Middle frontal gyrus (tissue), 1 donor: ENCODE measurements at regions not wholly inside any gene's neighbourhood (a gene's known extent, or its start where the extent isn't known, plus 50 kb on each side); places are given as distances from the start of the nearest gene placed in this dataset.
"Not testable (repeated sequence)": the region's sequence is repeated elsewhere in the genome, so short reads cannot be mapped to it uniquely, and the experiment has no call there.

ENCODE experiments used
- DNase-seq: peaks from one replicate; pipeline ENCODE4 v3.0.0-alpha.2; 2015; ENCODE audit warnings: low spot score; ENCODE audit errors: extremely low spot score

DNA sequence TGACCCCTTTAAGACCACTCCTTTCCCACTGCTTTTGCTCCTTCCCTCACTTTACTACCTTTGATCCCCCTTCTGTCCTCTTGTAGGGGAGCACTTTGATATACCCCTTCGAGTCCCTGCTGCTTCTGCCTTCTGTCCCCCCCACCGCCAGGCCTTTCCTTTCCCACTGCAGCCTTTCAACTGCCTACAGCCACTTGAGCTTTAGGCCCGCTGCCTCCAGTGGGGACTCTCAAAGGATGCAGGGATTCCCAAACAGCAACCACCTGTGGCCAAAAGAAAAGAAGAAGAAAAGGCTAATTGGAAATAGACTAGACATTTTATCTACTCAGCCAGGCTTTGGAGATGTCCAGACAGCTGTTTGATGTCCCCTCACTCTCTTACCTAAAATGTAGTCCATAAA is 77.0 kb upstream of the DTNBP1 start:
- DNase-seq: no peak

DNA sequence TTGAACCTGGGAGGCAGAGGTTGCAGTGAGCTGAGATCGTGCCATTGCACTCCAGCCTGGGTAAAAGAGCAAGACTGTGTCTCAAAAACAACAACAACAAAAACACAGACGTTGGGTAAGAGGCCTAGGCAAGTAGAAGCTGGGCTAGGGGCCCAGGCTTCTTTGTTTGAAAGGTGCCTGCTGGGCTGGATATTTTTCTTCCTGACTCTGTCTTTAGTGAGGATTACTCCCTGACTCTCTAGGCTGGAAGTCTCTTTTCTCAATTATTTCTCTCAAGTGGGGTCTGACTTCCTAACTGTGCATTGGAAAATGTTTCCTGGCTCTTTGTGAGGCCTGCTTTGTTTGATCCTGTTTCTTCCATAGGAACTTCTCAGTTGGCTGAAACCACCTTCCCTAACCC is 76.5 kb upstream of the DTNBP1 start:
- no peak for DNase-seq

DNA sequence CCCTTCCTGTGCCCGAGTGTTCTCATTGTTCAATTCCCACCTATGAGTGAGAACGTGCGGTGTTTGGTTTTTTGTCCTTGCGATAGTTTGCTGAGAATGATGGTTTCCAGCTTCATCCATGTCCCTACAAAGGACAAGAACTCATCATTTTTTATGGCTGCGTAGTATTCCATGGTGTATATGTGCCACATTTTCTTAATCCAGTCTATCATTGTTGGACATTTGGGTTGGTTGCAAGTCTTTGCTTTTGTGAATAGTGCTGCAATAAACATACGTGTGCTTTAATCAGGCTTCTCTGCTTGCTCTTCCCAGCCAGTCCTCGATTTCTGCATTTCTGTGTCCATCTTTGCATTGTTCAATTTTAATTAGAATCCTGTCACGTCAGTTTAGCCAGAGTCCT is 75.4 kb upstream of the DTNBP1 start:
- not testable (repeated sequence) for DNase-seq

DNA sequence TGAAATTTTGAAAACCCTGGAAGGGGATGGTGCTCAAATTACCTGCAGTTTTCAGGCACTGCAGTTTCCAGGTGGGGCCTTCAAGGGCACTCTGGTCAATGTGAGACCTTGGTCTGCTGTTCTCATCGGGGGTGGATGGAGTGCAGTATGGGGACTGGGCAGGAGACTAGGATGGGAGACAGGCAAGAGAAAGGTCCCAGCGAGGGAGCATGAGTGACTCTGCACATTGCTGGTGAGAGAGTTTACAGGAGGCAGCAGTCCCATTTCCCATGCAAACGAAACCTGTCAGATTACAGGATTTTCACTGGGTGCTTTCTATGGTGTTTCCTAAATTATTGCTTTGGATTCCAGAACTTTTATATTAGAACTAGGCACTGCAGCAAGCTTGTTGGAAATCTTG is 73.5 kb upstream of the DTNBP1 start:
- no peak for DNase-seq

DNA sequence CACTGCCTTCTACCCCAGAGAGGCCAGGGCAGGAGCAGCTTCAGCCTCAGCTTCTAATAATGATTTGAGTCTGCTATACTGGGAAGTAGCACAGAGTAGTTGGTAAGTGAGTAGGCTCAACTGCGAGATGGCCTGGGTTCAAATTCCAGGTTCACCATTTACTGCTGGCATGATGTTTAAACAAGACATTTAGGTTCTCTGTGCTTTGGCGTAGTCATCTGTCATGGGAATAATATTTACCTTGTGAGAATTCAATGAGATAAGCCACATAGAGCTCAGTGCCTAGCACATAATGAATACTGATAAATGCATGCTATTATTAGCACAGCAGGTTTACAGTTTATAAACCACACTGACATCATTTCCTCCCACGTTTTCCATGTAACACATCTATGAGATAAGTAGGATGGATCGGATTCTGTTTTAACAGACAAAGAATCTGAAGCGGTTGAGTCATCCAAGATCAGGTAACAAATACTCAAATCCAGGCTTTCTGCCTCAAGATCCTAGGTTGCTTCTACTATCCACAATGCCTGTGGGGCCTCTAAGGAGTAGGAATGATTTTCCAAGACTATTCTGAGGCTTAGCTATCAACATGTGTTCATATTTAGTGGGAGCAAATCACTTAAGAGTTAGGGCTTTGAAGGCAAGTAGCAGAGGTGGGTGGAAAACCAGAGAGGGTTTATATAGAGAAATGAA is 72.9 kb upstream of the DTNBP1 start:
- no peak for DNase-seq

DNA sequence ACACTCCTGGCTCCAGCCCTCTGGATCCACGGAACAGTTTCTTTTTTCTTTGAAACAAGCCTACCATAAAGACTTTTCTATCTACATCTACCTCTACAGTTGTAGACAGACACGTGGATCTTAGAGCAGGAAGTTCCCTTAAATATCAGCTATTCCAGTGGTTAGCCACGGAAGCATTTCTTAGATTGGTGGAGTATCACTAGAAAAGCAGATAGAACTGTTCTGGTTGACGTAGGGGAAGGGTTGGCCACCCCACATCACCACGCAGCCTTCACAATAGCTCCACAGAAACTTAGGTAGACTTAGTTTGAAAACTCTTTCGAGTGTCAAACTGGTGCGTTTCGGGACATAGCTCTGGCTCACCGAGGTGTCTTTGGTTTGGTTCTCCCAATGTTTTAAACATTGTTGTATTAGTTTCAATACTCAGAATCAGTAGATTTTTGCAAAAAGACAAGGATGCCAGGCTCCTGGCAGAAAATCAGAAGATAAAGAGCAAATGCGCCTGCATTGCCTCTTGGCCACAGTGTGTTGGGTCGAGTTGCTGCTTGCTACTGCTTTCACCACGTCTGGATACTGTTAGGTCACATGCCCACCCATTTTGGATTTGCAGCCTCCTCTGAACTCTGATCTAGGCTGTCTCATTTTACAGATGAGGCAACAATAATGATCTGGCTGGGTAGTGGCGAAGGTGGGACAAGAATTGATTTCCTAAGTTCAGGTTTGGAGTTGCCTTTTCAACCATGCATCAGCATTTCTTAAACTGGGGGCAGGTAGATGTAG is 71.5 kb upstream of the DTNBP1 start:
- DNase-seq: no peak

DNA sequence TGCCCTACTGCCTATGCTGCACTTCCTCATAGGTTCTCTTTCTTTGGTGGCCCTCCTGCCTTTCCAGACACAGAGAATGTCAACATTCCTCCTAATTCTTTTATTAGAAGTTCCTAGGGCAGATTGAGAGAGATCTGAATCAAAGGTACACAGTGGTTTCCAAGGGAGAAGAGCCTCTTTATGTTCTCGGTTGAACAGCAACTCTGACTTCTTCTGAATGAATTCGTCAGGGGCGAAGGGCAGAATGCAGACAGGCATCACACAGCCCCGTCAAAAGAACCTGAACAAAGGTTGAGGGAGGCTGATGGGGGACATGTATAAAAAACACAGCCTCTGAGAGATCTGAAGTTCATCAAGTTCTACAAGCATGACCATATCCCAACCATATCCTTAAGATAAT is 68.1 kb upstream of the DTNBP1 start:
- no peak for DNase-seq

DNA sequence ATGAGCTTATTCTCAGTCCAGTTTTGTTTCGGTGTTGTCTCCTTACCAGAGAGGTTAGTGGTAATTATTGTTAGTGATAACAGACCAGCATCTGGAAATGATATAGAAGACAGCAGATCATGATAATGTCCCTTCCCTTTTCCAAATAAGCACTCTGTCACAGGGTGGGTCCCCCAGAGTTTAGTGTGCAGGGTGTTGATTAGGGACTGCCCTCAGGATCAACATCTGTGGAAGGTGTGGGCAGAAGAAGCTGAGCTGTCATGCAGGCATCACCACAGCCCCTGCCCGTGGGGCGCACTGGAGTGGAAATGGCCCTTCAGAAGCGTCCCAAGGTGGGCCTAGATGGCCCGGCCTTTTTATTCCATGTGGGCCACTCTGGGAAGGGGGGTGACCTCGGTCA is 67.6 kb upstream of the DTNBP1 start:
- no peak for DNase-seq

DNA sequence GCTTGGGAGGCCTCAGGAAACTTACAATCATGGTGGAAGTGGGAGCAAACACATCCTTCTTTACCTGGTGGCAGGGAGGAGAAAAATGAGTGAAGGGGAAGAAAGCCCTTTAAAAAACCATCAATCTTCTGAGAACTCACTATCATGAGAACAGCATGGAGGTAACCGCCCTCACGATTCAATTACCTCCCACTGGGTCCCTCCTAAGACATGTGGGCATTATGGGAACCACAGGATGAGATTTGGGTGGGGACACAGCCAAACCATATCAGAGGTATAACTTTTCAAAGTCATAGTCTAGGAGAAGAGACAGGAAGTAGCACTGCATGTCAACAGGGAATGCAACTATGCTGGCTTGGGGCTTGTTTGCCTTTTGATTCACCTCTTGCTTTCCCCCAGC is 59.9 kb upstream of the DTNBP1 start:
- no peak for DNase-seq

DNA sequence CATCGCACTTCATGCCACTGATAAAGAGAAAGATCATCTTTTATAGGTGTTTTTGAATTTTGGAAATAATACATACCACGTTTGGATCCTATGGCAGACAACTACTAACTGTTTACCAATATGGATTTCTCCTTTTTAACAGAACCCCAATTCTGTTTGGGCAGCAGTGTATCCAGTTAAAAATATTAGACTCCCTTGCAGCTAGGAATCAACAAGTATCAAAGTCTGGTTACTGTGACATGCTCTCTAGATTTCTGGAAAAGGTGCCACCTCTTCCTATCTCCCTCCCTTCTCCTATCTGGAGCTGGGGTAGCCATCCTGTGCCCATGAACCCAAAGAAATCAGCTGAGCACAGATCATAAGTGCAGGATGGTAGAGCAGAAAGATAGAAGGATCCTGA is 54.1 kb upstream of the DTNBP1 start:
- DNase-seq: no peak

DNA sequence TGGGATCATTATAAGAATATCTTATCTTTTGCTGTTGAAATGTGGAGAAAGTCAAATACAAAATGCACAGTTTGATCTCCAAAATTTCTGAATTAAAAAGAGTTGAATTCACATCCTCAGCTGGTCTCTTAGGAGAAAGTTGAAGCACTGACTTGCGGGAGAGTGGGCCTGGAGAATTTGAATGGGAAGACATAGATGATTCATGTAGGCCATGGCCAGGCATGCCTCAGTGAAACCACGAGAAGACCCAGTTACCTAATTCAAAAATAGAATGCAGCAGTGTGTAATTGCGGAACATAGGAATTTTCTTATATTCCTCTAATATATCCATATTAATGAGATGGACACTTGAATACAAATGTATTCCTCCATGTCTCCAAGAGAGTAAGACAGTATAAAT is 53.0 kb upstream of the DTNBP1 start:
- DNase-seq: no peak

DNA sequence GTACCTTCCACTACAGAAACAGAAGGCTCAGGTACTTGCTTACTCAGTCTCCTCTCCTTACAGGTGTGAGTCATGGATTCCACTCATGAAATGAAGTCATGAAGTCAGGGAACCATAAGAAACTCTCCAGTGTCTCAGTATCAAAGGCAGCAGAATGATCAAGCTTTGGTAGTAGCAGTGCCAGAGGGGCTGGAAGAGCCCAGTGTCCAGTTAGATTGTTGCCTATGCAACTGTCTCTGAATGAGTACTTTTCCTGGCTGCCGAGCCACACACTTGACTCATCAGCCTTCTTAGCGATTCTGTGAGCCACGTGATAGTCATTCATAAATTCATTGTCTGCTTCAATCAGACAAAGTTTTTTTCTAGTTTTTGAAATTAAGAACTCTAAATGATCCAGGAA is 52.2 kb upstream of the DTNBP1 start:
- no peak for DNase-seq

DNA sequence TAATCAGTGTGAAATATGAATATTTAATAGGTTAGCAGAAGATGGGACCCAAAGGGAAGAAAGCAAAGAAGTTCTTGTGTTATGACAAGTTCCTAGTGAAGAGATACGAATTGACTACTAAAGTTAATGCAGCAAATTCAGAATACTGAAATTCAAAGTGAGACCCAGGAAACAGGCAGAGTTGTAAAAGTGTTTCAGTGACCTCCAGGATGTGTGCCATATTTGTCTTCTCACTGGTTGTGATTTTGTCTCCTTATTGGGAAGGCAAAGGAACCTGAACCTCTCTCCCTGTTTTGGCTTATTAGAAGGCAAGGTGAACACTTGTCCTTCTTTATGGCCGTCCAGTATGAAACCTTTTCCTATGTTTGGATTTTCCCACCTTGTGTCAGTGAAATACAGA is 51.8 kb upstream of the DTNBP1 start:
- DNase-seq: no peak

DNA sequence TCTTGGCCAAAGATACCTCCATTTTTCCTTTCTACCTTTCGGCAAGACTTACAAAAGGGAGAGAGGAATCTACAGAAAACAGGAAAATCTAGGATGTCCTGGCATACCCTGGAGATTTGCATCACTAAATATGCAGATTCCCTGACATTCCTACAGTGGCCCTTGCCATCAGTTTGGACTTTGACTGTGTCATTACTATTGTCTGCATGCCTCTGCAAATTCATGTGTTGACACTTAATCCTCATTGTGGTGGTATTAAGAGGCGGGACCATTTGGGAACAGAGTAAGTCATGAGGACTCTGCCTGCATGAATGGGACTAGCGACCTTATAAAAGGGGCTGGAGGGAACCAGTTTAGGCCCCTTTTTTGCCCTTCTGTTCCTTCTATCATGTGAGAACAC is 50.5 kb upstream of the DTNBP1 start:
- no peak for DNase-seq

DNA sequence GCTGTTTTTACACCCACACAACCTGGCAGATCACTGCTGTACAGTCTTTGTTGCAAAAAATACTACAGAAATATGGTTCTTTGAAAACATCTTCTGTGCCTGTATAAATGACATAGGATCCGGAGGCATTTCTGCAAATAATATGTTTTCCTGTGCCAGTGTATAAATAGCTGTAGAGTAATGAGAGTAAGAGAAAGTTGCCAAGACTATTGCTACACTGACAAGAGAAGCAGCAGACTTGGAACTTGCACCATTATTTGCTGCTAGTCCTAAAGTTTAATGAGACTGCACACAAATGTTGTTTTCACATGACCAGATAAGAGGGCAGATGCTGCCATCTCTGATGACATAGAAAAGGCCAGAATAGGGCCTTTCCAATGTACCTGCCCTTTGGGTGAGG is 50.0 kb upstream of the DTNBP1 start:
- no peak for DNase-seq
